ENCODE measurements at regions not wholly inside any gene's neighbourhood (a gene's known extent, or its start where the extent isn't known, plus 50 kb on each side); places are given as distances from the start of the nearest gene placed in this dataset.

GRCh38 chr21:16605597-16605996 is 875.8 kb downstream of the USP25 start:
- TF ChIP-seq EZH2 (IDR thresholded peaks at IDR 0.05) (no peak), POLR2AphosphoS5 (IDR thresholded peaks at IDR 0.05; ENCODE audit: borderline replicate concordance, low read depth, low read length) (no peak), FOXP2 (optimal IDR thresholded peaks at IDR 0.05; ENCODE audit: control extremely low read depth, extremely low read length, insufficient read depth) (no peak)

Data from SK-N-MC (cell line).